Calu3 (cell line): ENCODE measurements at regions not wholly inside any gene's neighbourhood (a gene's known extent, or its start where the extent isn't known, plus 50 kb on each side); places are given as distances from the start of the nearest gene placed in this dataset.

ENCODE experiments used
- BruUV-seq: library from RNA; stranded (reverse); fragments of 400-500 nt; replicated peaks from 2 replicates; lab custom pipeline; 2021; lab: Mats Ljungman, UMichigan
- CTCF ChIA-PET: fragments of 300-600 bp; sonication (Branson Sonifier 250); formaldehyde crosslinking; loops from one replicate; lab custom pipeline; 2022; ENCODE audit warnings: antibody characterized with exemption; lab: Charles Lee
- DNase-seq: peaks from one replicate; pipeline ENCODE4 v3.0.0; 2022
- H3K27ac Mint-ChIP-seq: one replicate; pipeline ENCODE4 v1.8.0; 2022; ENCODE audit warnings: mixed read lengths; ENCODE audit not compliant: unreplicated experiment
- H3K27me3 Mint-ChIP-seq: one replicate; pipeline ENCODE4 v1.8.0; 2022; ENCODE audit warnings: mixed read lengths; ENCODE audit not compliant: unreplicated experiment
- H3K36me3 Mint-ChIP-seq: one replicate; pipeline ENCODE4 v1.8.0; 2022; ENCODE audit warnings: mild to moderate bottlenecking, moderate library complexity, mixed read lengths; ENCODE audit not compliant: insufficient read depth, unreplicated experiment
- H3K4me1 Mint-ChIP-seq: one replicate; pipeline ENCODE4 v1.8.0; 2022; ENCODE audit warnings: mild to moderate bottlenecking, low read depth, mixed read lengths; ENCODE audit not compliant: unreplicated experiment
- H3K4me3 Mint-ChIP-seq: one replicate; pipeline ENCODE4 v1.8.0; 2022; ENCODE audit warnings: mild to moderate bottlenecking, low read depth, moderate library complexity, mixed read lengths; ENCODE audit not compliant: unreplicated experiment
- H3K9me3 Mint-ChIP-seq: one replicate; pipeline ENCODE4 v1.8.0; 2022; ENCODE audit warnings: low read depth, mixed read lengths; ENCODE audit not compliant: unreplicated experiment
- intact Hi-C: fragments of 100-400 bp; cut with micrococcal nuclease; formaldehyde crosslinking; loops from one replicate; pipeline ENCODE4 v1.10.0; 2022; ENCODE audit not compliant: unreplicated experiment
- TF ChIP-seq, protein P1 (sequence below): fragments of 200-600 bp; IDR thresholded peaks from one replicate; pipeline ENCODE4 v1.8.0; 2022; ENCODE audit warnings: antibody characterized with exemption; ENCODE audit not compliant: unreplicated experiment

DNA sequence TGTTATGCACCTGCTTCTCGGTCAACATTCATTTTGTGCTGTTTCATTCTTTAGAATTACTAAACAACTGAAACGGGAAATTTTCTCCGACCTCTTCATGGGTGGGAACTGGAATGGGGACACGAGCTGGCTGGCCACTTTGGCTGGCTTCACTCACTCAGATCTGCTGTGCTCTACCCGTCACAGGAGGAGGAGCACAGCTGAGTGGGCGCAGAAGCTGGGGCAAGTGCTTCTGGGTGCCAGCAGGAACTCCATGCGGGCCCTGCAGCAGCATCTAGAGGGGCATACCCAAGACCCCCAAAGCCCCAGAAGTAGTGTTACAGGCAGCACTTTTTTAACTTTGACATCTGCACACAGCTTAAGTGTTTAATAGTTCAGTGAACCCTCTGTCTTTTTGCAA is 109.6 kb downstream of the TMEM144 start:
- H3K27ac Mint-ChIP-seq = no peak overlapping the region
- no TSS peak for BruUV-seq

DNA sequence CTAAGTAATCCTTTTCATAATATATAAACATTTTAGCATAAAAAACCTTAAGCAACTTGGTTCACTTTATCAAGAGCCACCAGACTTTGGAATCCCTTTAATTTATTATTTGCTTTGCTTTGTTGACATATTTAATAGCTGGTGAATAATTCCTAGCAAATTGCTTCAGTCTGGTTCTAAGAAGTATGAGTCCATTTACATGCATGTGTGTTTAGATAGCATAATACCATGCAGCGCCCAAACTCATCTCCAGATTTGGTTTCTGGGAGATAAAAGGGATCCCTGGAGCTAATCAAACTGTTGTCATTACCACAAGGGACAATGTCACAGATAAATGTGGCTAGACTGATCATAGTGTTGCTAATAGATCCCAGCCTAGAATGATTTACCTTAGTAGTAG is 111.8 kb downstream of the TMEM144 start:
- no peaks in the 10 kb centered on the region for H3K4me1 Mint-ChIP-seq
- DNase-seq = no peak
- H3K36me3 Mint-ChIP-seq = no peaks in the 10 kb centered on the region
- CTCF ChIA-PET = no interaction called here
- no peaks in the 10 kb centered on the region for H3K9me3 Mint-ChIP-seq
- H3K27me3 Mint-ChIP-seq = no peaks in the 10 kb centered on the region
- H3K4me3 Mint-ChIP-seq = no peak overlapping the region
- H3K27ac Mint-ChIP-seq = no peak overlapping the region
- TF ChIP-seq, protein P1, sequence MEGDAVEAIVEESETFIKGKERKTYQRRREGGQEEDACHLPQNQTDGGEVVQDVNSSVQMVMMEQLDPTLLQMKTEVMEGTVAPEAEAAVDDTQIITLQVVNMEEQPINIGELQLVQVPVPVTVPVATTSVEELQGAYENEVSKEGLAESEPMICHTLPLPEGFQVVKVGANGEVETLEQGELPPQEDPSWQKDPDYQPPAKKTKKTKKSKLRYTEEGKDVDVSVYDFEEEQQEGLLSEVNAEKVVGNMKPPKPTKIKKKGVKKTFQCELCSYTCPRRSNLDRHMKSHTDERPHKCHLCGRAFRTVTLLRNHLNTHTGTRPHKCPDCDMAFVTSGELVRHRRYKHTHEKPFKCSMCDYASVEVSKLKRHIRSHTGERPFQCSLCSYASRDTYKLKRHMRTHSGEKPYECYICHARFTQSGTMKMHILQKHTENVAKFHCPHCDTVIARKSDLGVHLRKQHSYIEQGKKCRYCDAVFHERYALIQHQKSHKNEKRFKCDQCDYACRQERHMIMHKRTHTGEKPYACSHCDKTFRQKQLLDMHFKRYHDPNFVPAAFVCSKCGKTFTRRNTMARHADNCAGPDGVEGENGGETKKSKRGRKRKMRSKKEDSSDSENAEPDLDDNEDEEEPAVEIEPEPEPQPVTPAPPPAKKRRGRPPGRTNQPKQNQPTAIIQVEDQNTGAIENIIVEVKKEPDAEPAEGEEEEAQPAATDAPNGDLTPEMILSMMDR = no peak
- intact Hi-C loops = no loop called here
- BruUV-seq = no TSS peak

More for the DNA sequence above, 109.6 kb downstream of the TMEM144 start:
- Mint-ChIP-seq H3K27me3 (no peaks in the 10 kb centered on the region), H3K36me3 (no peaks in the 10 kb centered on the region), H3K4me1 (peaks cover 5% of the 10 kb centered on the region), H3K4me3 (no peak overlapping the region), H3K9me3 (peaks cover 3% of the 10 kb centered on the region)
- CTCF ChIA-PET = no interaction called here
- intact Hi-C loops = no loop called here
- DNase-seq = no peak
- TF ChIP-seq, protein P1 = no peak

DNA sequence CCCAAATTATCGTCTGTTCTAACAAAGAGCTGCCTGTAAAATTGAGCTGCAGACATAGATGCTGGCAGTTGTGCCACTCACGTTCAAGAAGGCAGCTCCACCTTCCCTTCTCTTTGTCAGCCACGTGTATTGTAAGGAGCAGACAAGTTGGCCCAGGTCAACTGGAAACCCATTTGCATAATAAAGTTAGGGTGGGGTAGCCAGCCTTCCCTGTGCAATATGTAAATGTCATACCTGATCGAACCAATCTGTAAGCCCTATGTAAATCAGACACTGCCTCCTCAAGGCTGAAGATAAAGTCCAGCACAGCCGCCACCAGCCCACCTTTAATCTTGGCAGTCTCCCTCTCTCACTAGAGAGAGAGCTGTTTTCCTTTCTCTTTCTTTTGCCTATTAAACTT is 117.2 kb downstream of the TMEM144 start:
- intact Hi-C loops = no loop called here
- Mint-ChIP-seq H3K27ac (no peak overlapping the region), H3K36me3 (no peaks in the 10 kb centered on the region), H3K27me3 (no peaks in the 10 kb centered on the region), H3K4me1 (no peaks in the 10 kb centered on the region), H3K9me3 (no peaks in the 10 kb centered on the region), H3K4me3 (no peak overlapping the region)
- DNase-seq = no peak
- TF ChIP-seq, protein P1 = no peak
- BruUV-seq = no TSS peak
- CTCF ChIA-PET = no interaction called here

DNA sequence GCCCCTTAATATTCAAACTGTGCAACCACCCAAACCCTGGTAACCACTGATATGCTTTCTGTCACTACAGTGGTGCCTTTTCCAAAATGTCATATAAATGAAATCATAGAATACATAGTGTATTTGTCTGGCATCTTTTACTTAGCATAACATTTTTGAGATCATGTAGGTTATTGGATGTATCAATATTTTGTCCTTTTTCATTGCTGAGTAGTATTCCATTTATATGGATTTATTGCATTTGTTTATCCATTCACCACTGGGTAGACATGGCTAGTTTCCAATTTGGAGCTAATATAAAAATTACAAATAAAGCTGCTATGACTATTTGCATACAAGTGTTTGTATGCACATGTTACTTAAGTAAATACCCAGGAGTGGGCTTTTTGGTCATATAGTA is 121.6 kb downstream of the TMEM144 start:
- intact Hi-C loops = no loop called here

More for the DNA sequence above, 121.6 kb downstream of the TMEM144 start:
- no peak overlapping the region for H3K27ac Mint-ChIP-seq
- CTCF ChIA-PET = no interaction called here
- TF ChIP-seq, protein P1 = no peak
- H3K4me3 Mint-ChIP-seq = no peak overlapping the region
- no TSS peak for BruUV-seq
- no peaks in the 10 kb centered on the region for H3K4me1 Mint-ChIP-seq
- no peaks in the 10 kb centered on the region for H3K9me3 Mint-ChIP-seq
- DNase-seq = no peak
- no peaks in the 10 kb centered on the region for H3K27me3 Mint-ChIP-seq
- no peaks in the 10 kb centered on the region for H3K36me3 Mint-ChIP-seq
